GM13977 (cell line): ENCODE measurements at regions not wholly inside any gene's neighbourhood (a gene's known extent, or its start where the extent isn't known, plus 50 kb on each side); places are given as distances from the start of the nearest gene placed in this dataset.

Experiments used
- DNase-seq: peaks from one replicate; pipeline ENCODE4 v3.0.0; 2012; ENCODE audit warnings: low spot score
- CTCF ChIP-seq: IDR thresholded peaks from 2 replicates; pipeline ENCODE4 v1.5.1; 2012; ENCODE audit warnings: mild to moderate bottlenecking, control low read depth; ENCODE audit not compliant: insufficient read depth; ENCODE audit errors: extremely low read depth, missing control alignments
- in situ Hi-C: fragments of 300-500 bp; cut with MboI; formaldehyde crosslinking; loops from one replicate; pipeline ENCODE4 v1.12.0; 2022; ENCODE audit warnings: low sequenced_read_pairs, low pct_unique_long_range_greater_than_20kb, mixed read lengths, inconsistent platforms; ENCODE audit not compliant: unreplicated experiment

GRCh38 chr4:119897260-119897659, 169.4 kb downstream of the MAD2L1 start:
- DNase-seq: no peak
- TF ChIP-seq CTCF: no peak
- in situ Hi-C loops: no loop called here

GRCh38 chr4:119894650-119895208, 171.9 kb downstream of the MAD2L1 start:
- in situ Hi-C loops: no loop called here
- no peak for TF ChIP-seq CTCF
- DNase-seq: no peak

DNA sequence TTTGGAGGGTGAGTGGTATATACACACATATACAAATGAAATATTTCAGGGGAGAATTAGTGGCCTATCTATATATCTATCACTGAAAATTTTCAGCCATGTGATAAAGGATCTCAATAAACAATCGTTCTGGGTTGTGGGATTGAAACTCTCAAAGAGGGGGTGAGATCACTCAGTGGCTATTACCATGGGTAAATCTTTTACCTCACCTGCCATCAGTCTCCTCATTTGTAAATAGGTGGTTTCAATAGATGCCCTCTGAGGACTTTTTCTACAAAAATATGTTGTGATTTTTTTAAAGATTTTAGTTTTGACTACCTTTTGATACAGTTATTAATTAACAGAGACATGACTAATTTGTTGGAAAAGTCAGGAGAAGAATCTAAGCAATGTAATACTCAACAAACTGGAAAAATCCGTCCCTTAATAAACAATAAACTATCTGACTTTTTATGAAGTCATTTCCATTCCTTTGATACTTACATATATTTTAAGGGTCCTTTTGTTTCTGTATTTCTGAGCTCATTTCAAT, 192.8 kb downstream of the MAD2L1 start:
- TF ChIP-seq CTCF: no peak
- in situ Hi-C loops: no loop called here
- no peak for DNase-seq

DNA sequence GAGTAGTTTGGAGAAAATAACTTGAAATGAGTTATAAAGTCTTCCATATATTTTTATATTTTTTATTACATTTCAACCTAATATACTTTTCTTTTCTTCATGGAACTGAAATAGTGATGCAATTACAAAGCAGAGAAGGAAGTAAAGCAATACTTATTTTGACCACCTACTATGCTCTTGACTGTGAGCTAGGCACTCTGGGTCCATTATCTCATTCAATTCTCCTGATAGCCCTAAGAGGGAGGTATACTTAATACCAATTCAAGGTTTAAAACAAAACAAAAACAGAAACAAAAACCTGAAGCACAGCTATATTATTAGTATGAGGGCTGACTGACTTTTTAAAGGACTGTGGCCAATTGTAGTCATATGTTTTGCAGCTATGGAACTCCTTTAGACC, 193.5 kb downstream of the MAD2L1 start:
- no peak for DNase-seq
- TF ChIP-seq CTCF: no peak
- in situ Hi-C loops: no loop called here

DNA sequence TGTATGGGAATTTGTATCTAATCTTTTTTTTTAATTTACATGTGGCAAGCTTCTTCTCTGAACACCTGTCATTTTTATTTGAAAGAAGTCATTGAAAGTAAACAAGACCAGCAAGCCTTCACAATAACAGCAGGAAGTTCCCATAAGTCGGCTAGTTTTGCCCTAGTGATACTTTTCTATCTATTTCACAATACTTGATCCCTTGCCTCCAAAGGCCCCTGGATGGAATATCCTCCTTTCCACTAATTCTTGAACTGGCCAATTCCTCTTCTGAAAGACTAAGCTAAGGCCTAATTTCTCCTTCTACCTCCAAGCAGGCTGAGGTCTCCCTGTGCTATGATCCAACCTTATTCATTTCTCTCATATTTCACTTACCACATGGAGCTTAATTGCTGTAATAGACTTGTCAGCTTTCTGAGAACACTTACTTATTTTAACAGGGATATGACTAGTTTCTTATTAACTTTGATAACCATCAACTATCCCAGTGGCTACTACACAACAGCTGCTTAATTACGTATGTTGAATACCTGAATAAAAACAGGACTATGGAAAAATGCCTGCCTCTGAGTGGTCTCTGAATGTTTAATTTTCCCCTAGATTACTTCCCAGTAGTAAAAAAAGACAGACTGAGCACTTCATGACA, 194.2 kb downstream of the MAD2L1 start:
- DNase-seq: no peak
- no peak for TF ChIP-seq CTCF
- in situ Hi-C loops: no loop called here

- in situ Hi-C loops: no loop called here
- no peak for TF ChIP-seq CTCF
- DNase-seq: no peak
Observed at GRCh38 chr4:119870856-119871255, 195.8 kb downstream of the MAD2L1 start.
